BE2C (cell line): ENCODE measurements at regions not wholly inside any gene's neighbourhood (a gene's known extent, or its start where the extent isn't known, plus 50 kb on each side); places are given as distances from the start of the nearest gene placed in this dataset.

Experiments
- DNase-seq: peaks from one replicate; pipeline ENCODE4 v3.0.0-alpha.2; 2020
- H3K27me3 ChIP-seq: fragments of 250-450 bp; sonication (Bioruptor Pico); 2 replicates; pipeline ENCODE4 v1.5.1; 2020; ENCODE audit warnings: mild to moderate bottlenecking
- H3K36me3 ChIP-seq: fragments of 250-450 bp; sonication (Bioruptor Pico); 2 replicates; pipeline ENCODE4 v1.5.1; 2020; ENCODE audit warnings: mild to moderate bottlenecking
- H3K4me1 ChIP-seq: fragments of 250-450 bp; sonication (Bioruptor Pico); 2 replicates; pipeline ENCODE4 v1.5.1; 2020
- H3K4me3 ChIP-seq: 2 replicates; pipeline ENCODE4 v1.5.1; 2011; ENCODE audit warnings: low read depth, low read length
- H3K9me3 ChIP-seq: fragments of 250-450 bp; sonication (Bioruptor Pico); 2 replicates; pipeline ENCODE4 v1.5.1; 2020
- CTCF ChIP-seq: IDR thresholded peaks from 2 replicates; pipeline ENCODE4 v1.5.1; 2012; ENCODE audit warnings: mild to moderate bottlenecking, low read depth, low read length

- Histone ChIP-seq H3K4me3 (no peak overlapping the region), H3K9me3 (no peaks in the 10 kb centered on the region), H3K4me1 (no peaks in the 10 kb centered on the region), H3K27me3 (no peaks in the 10 kb centered on the region), H3K36me3 (no peaks in the 10 kb centered on the region)
- TF ChIP-seq CTCF: no peak
- DNase-seq: no peak
These were observed 105.1 kb downstream of the VCPKMT start for GRCh38 chr14:50011242-50011641.

- no peaks in the 10 kb centered on the region for H3K36me3 ChIP-seq
- DNase-seq: no peak
- no peak overlapping the region for H3K4me3 ChIP-seq
- no peaks in the 10 kb centered on the region for H3K9me3 ChIP-seq
- TF ChIP-seq CTCF: no peak
- H3K4me1 ChIP-seq: no peaks in the 10 kb centered on the region
- H3K27me3 ChIP-seq: no peaks in the 10 kb centered on the region
These were observed 103.7 kb downstream of the VCPKMT start for GRCh38 chr14:50012644-50013043.

GRCh38 chr14:50013198-50013918, 103.0 kb downstream of the VCPKMT start:
- DNase-seq: no peak
- H3K4me3 ChIP-seq: no peak overlapping the region

GRCh38 chr14:50013934-50014333, 102.4 kb downstream of the VCPKMT start:
- H3K4me3 ChIP-seq: no peak overlapping the region
- no peak for TF ChIP-seq CTCF
- no peaks in the 10 kb centered on the region for H3K36me3 ChIP-seq
- DNase-seq: no peak
- no peaks in the 10 kb centered on the region for H3K4me1 ChIP-seq
- no peaks in the 10 kb centered on the region for H3K27me3 ChIP-seq
- no peaks in the 10 kb centered on the region for H3K9me3 ChIP-seq

More at GRCh38 chr14:50013198-50013918, 103.0 kb downstream of the VCPKMT start:
- H3K36me3 ChIP-seq: no peaks in the 10 kb centered on the region
- no peaks in the 10 kb centered on the region for H3K9me3 ChIP-seq
- no peak for TF ChIP-seq CTCF
- no peaks in the 10 kb centered on the region for H3K27me3 ChIP-seq
- no peaks in the 10 kb centered on the region for H3K4me1 ChIP-seq

GRCh38 chr14:50014809-50015430, 101.5 kb downstream of the VCPKMT start:
- H3K9me3 ChIP-seq: no peaks in the 10 kb centered on the region
- no peaks in the 10 kb centered on the region for H3K4me1 ChIP-seq
- no peaks in the 10 kb centered on the region for H3K27me3 ChIP-seq
- no peak overlapping the region for H3K4me3 ChIP-seq
- no peak for TF ChIP-seq CTCF
- DNase-seq: no peak
- H3K36me3 ChIP-seq: no peaks in the 10 kb centered on the region

- TF ChIP-seq CTCF: no peak
- H3K4me3 ChIP-seq: no peak overlapping the region
- H3K27me3 ChIP-seq: no peaks in the 10 kb centered on the region
- DNase-seq: no peak
- no peaks in the 10 kb centered on the region for H3K36me3 ChIP-seq
- no peaks in the 10 kb centered on the region for H3K9me3 ChIP-seq
- no peaks in the 10 kb centered on the region for H3K4me1 ChIP-seq
These were observed 100.7 kb downstream of the VCPKMT start for GRCh38 chr14:50015716-50016115.
